ENCODE measurements at regions not wholly inside any gene's neighbourhood (a gene's known extent, or its start where the extent isn't known, plus 50 kb on each side); places are given as distances from the start of the nearest gene placed in this dataset.

DNA sequence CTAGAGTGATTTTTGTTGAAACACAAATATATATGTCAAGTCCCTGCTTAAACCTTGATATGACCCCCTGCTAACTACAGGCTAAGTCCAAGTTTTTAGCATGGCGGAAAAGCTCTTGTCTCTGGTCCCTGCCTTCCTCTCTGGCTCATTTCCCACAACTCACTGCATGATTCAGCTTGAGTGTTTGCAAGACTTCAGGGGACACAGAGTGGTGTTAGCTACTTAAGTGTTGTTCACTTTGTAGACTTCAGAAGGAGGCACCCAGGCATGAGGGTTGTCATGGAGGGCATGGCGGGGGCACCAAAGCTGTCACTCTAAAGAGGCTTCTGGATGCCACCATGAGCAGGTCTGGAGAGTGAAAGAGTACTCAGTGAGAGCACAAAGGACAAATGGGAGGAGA lies 362.4 kb upstream of the ACTBL2 start:
- TF ChIP-seq, protein P1, sequence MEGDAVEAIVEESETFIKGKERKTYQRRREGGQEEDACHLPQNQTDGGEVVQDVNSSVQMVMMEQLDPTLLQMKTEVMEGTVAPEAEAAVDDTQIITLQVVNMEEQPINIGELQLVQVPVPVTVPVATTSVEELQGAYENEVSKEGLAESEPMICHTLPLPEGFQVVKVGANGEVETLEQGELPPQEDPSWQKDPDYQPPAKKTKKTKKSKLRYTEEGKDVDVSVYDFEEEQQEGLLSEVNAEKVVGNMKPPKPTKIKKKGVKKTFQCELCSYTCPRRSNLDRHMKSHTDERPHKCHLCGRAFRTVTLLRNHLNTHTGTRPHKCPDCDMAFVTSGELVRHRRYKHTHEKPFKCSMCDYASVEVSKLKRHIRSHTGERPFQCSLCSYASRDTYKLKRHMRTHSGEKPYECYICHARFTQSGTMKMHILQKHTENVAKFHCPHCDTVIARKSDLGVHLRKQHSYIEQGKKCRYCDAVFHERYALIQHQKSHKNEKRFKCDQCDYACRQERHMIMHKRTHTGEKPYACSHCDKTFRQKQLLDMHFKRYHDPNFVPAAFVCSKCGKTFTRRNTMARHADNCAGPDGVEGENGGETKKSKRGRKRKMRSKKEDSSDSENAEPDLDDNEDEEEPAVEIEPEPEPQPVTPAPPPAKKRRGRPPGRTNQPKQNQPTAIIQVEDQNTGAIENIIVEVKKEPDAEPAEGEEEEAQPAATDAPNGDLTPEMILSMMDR (IDR thresholded peaks at IDR 0.05) = no peak
- no peak for TF ChIP-seq POLR2A (IDR thresholded peaks at IDR 0.05)

Data from lower leg skin (tissue), 3 donors.